ENCODE measurements at regions not wholly inside any gene's neighbourhood (a gene's known extent, or its start where the extent isn't known, plus 50 kb on each side); places are given as distances from the start of the nearest gene placed in this dataset.

- no peak for TF ChIP-seq POLR2AphosphoS5 (IDR thresholded peaks at IDR 0.05)
- TF ChIP-seq, protein P1, sequence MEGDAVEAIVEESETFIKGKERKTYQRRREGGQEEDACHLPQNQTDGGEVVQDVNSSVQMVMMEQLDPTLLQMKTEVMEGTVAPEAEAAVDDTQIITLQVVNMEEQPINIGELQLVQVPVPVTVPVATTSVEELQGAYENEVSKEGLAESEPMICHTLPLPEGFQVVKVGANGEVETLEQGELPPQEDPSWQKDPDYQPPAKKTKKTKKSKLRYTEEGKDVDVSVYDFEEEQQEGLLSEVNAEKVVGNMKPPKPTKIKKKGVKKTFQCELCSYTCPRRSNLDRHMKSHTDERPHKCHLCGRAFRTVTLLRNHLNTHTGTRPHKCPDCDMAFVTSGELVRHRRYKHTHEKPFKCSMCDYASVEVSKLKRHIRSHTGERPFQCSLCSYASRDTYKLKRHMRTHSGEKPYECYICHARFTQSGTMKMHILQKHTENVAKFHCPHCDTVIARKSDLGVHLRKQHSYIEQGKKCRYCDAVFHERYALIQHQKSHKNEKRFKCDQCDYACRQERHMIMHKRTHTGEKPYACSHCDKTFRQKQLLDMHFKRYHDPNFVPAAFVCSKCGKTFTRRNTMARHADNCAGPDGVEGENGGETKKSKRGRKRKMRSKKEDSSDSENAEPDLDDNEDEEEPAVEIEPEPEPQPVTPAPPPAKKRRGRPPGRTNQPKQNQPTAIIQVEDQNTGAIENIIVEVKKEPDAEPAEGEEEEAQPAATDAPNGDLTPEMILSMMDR (IDR thresholded peaks at IDR 0.05), result no peak
Measured at GRCh38 chr12:126218697-126219096, 1153.5 kb downstream of the AACS start.

Measured in prostate gland (tissue), 2 donors.